Lower leg skin (tissue), 3 donors: ENCODE measurements at regions not wholly inside any gene's neighbourhood (a gene's known extent, or its start where the extent isn't known, plus 50 kb on each side); places are given as distances from the start of the nearest gene placed in this dataset.
"Not testable (repeated sequence)": the region's sequence is repeated elsewhere in the genome, so short reads cannot be mapped to it uniquely, and the experiment has no call there.

Experiments used
- POLR2A ChIP-seq, 2 donors: fragments of 450-650 bp; IDR thresholded peaks; one replicate each; pipeline ENCODE4 v1.6.1; 2016 to 2017; ENCODE audit warnings: antibody characterized with exemption in 2 of 2, mild to moderate bottlenecking in 1 of 2, moderate library complexity in 1 of 2
- TF ChIP-seq, protein P1 (sequence below), 3 donors: fragments of 450-650 bp; IDR thresholded peaks; one replicate each; pipeline ENCODE4 v1.5.1; 2016; ENCODE audit warnings: antibody characterized with exemption in 3 of 3, mild to moderate bottlenecking in 3 of 3, moderate library complexity in 2 of 3

DNA sequence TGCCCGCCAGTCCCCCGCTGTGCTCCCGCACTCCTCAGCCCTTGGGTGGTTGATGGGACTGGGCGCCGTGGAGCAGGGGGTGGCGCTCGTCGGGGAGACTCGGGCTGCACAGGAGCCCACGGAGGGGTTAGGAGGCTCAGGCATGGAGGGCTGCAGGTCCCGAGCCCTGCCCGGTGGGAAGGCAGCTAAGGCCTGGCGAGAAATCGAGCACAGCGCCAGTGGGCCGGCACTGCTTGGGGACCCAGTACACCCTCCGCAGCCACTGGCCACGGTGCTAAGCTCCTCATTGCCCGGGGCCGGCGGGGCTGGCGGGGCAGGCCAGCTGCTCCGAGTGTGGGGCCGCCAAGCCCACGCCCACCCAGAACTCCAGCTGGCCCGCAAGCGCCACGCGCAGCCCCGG is 1496.5 kb upstream of the LRRTM3 start:
- TF ChIP-seq, protein P1, sequence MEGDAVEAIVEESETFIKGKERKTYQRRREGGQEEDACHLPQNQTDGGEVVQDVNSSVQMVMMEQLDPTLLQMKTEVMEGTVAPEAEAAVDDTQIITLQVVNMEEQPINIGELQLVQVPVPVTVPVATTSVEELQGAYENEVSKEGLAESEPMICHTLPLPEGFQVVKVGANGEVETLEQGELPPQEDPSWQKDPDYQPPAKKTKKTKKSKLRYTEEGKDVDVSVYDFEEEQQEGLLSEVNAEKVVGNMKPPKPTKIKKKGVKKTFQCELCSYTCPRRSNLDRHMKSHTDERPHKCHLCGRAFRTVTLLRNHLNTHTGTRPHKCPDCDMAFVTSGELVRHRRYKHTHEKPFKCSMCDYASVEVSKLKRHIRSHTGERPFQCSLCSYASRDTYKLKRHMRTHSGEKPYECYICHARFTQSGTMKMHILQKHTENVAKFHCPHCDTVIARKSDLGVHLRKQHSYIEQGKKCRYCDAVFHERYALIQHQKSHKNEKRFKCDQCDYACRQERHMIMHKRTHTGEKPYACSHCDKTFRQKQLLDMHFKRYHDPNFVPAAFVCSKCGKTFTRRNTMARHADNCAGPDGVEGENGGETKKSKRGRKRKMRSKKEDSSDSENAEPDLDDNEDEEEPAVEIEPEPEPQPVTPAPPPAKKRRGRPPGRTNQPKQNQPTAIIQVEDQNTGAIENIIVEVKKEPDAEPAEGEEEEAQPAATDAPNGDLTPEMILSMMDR (IDR thresholded peaks at IDR 0.05), result not testable (repeated sequence)
- not testable (repeated sequence) for TF ChIP-seq POLR2A (IDR thresholded peaks at IDR 0.05)
